Uterus (tissue), 2 donors: ENCODE measurements at regions not wholly inside any gene's neighbourhood (a gene's known extent, or its start where the extent isn't known, plus 50 kb on each side); places are given as distances from the start of the nearest gene placed in this dataset.

Experiments used
- POLR2A ChIP-seq, 2 donors: fragments of 450-650 bp; IDR thresholded peaks; one replicate each; pipeline ENCODE4 v1.6.1; 2016; ENCODE audit warnings: antibody characterized with exemption in 2 of 2, mild to moderate bottlenecking in 1 of 2, moderate library complexity in 1 of 2
- TF ChIP-seq, protein P1 (sequence below), 4 experiments: fragments of 200-600 bp in 2 of 4; fragments of 450-650 bp in 2 of 4; sonication (generic) in 2 of 4; IDR thresholded peaks; one replicate each; pipeline ENCODE4 v1.5.1; 2016 to 2019; ENCODE audit warnings: antibody characterized with exemption in 4 of 4, mild to moderate bottlenecking in 2 of 4, moderate library complexity in 1 of 4

DNA sequence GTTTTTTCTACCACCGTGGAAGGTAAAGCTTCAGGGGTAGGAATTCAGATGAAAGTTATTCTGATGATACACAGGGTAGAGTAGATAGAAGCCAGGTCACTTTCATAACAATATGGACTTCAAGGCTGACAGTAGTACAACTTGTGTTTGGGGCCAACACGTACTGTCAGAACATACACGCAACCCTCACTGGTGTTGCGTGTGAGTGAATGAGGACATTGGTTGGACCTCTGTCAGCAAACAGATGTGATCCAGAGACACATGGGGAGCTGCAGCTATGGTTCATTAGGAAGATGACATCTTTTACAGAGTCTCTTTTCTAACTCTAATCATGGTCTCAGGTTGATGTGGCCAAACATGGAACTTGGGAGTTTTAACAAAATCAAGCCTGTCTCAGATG lies 70.1 kb upstream of the MOCS2 start:
- TF ChIP-seq, protein P1, sequence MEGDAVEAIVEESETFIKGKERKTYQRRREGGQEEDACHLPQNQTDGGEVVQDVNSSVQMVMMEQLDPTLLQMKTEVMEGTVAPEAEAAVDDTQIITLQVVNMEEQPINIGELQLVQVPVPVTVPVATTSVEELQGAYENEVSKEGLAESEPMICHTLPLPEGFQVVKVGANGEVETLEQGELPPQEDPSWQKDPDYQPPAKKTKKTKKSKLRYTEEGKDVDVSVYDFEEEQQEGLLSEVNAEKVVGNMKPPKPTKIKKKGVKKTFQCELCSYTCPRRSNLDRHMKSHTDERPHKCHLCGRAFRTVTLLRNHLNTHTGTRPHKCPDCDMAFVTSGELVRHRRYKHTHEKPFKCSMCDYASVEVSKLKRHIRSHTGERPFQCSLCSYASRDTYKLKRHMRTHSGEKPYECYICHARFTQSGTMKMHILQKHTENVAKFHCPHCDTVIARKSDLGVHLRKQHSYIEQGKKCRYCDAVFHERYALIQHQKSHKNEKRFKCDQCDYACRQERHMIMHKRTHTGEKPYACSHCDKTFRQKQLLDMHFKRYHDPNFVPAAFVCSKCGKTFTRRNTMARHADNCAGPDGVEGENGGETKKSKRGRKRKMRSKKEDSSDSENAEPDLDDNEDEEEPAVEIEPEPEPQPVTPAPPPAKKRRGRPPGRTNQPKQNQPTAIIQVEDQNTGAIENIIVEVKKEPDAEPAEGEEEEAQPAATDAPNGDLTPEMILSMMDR (IDR thresholded peaks at IDR 0.05), result no peak
- no peak for TF ChIP-seq POLR2A (IDR thresholded peaks at IDR 0.05)
